ENCODE measurements at regions not wholly inside any gene's neighbourhood (a gene's known extent, or its start where the extent isn't known, plus 50 kb on each side); places are given as distances from the start of the nearest gene placed in this dataset.

GRCh38 chr9:96139592-96140295 lies 162.2 kb downstream of the HSD17B3 start:
- TF ChIP-seq TAF1 (IDR thresholded peaks at IDR 0.05; ENCODE audit: borderline replicate concordance, low read depth, low read length) = no peak
- no peak for TF ChIP-seq POLR2AphosphoS5 (IDR thresholded peaks at IDR 0.05; ENCODE audit: low read depth, low read length)
- no peak for TF ChIP-seq POLR2A (IDR thresholded peaks at IDR 0.05; ENCODE audit: low read depth, low read length)
- no peak for FAIRE-seq
- no peak for DNase-seq (ENCODE audit: insufficient read length)

GRCh38 chr9:96138616-96139015 lies 163.4 kb downstream of the HSD17B3 start:
- FAIRE-seq = no peak
- TF ChIP-seq POLR2AphosphoS5 (IDR thresholded peaks at IDR 0.05; ENCODE audit: low read depth, low read length) (no peak), POLR2A (IDR thresholded peaks at IDR 0.05; ENCODE audit: low read depth, low read length) (no peak), TAF1 (IDR thresholded peaks at IDR 0.05; ENCODE audit: borderline replicate concordance, low read depth, low read length) (no peak)
- DNase-seq (ENCODE audit: insufficient read length) = no peak

- TF ChIP-seq POLR2AphosphoS5 (IDR thresholded peaks at IDR 0.05; ENCODE audit: low read depth, low read length) = no peak
- FAIRE-seq (no peak), DNase-seq (ENCODE audit: insufficient read length) (no peak)
Observed at GRCh38 chr9:96137671-96138429, 164.1 kb downstream of the HSD17B3 start.

- FAIRE-seq (peak; percentile 92), DNase-seq (ENCODE audit: insufficient read length) (peak; percentile 47)
- TF ChIP-seq POLR2A (IDR thresholded peaks at IDR 0.05; ENCODE audit: low read depth, low read length) (peak; percentile 32; the same call in 1 of the 2 replicates), TAF1 (IDR thresholded peaks at IDR 0.05; ENCODE audit: borderline replicate concordance, low read depth, low read length) (no peak)
Observed at GRCh38 chr9:96136992-96137670, 164.8 kb downstream of the HSD17B3 start.

GRCh38 chr9:96135753-96136290 lies 166.2 kb downstream of the HSD17B3 start:
- TF ChIP-seq TAF1 (IDR thresholded peaks at IDR 0.05; ENCODE audit: borderline replicate concordance, low read depth, low read length) (no peak), POLR2A (IDR thresholded peaks at IDR 0.05; ENCODE audit: low read depth, low read length) (no peak), POLR2AphosphoS5 (IDR thresholded peaks at IDR 0.05; ENCODE audit: low read depth, low read length) (no peak)
- DNase-seq (ENCODE audit: insufficient read length) = no peak

GRCh38 chr9:96135076-96135752 lies 166.8 kb downstream of the HSD17B3 start:
- no peak for DNase-seq (ENCODE audit: insufficient read length)
- TF ChIP-seq POLR2AphosphoS5 (IDR thresholded peaks at IDR 0.05; ENCODE audit: low read depth, low read length) = no peak
- no peak for TF ChIP-seq POLR2A (IDR thresholded peaks at IDR 0.05; ENCODE audit: low read depth, low read length)
- TF ChIP-seq TAF1 (IDR thresholded peaks at IDR 0.05; ENCODE audit: borderline replicate concordance, low read depth, low read length) = no peak
- FAIRE-seq = no peak

More at GRCh38 chr9:96135753-96136290, 166.2 kb downstream of the HSD17B3 start:
- FAIRE-seq = no peak

- TF ChIP-seq POLR2AphosphoS5 (IDR thresholded peaks at IDR 0.05; ENCODE audit: low read depth, low read length) (no peak), TAF1 (IDR thresholded peaks at IDR 0.05; ENCODE audit: borderline replicate concordance, low read depth, low read length) (no peak), POLR2A (IDR thresholded peaks at IDR 0.05; ENCODE audit: low read depth, low read length) (no peak)
- DNase-seq (ENCODE audit: insufficient read length) = no peak
- FAIRE-seq = no peak
Observed at GRCh38 chr9:96133321-96134021, 168.5 kb downstream of the HSD17B3 start.

- DNase-seq (ENCODE audit: insufficient read length) (no peak), FAIRE-seq (no peak)
- no peak for TF ChIP-seq TAF1 (IDR thresholded peaks at IDR 0.05; ENCODE audit: borderline replicate concordance, low read depth, low read length)
- no peak for TF ChIP-seq POLR2AphosphoS5 (IDR thresholded peaks at IDR 0.05; ENCODE audit: low read depth, low read length)
- TF ChIP-seq POLR2A (IDR thresholded peaks at IDR 0.05; ENCODE audit: low read depth, low read length) = no peak
Observed at GRCh38 chr9:96131825-96132224, 170.2 kb downstream of the HSD17B3 start.

GRCh38 chr9:96130970-96131369 lies 171.0 kb downstream of the HSD17B3 start:
- FAIRE-seq (no peak), DNase-seq (ENCODE audit: insufficient read length) (no peak)
- TF ChIP-seq POLR2A (IDR thresholded peaks at IDR 0.05; ENCODE audit: low read depth, low read length) = no peak
- no peak for TF ChIP-seq POLR2AphosphoS5 (IDR thresholded peaks at IDR 0.05; ENCODE audit: low read depth, low read length)
- TF ChIP-seq TAF1 (IDR thresholded peaks at IDR 0.05; ENCODE audit: borderline replicate concordance, low read depth, low read length) = no peak

GRCh38 chr9:96129747-96130146 lies 172.2 kb downstream of the HSD17B3 start:
- DNase-seq (ENCODE audit: insufficient read length) (no peak), FAIRE-seq (no peak)
- TF ChIP-seq POLR2AphosphoS5 (IDR thresholded peaks at IDR 0.05; ENCODE audit: low read depth, low read length) (no peak), TAF1 (IDR thresholded peaks at IDR 0.05; ENCODE audit: borderline replicate concordance, low read depth, low read length) (no peak), POLR2A (IDR thresholded peaks at IDR 0.05; ENCODE audit: low read depth, low read length) (no peak)
